ENCODE measurements at regions not wholly inside any gene's neighbourhood (a gene's known extent, or its start where the extent isn't known, plus 50 kb on each side); places are given as distances from the start of the nearest gene placed in this dataset.

- TF ChIP-seq POLR2A (IDR thresholded peaks at IDR 0.05) (no peak), POLR2AphosphoS5 (IDR thresholded peaks at IDR 0.05) (no peak)
- TF ChIP-seq, protein P1, sequence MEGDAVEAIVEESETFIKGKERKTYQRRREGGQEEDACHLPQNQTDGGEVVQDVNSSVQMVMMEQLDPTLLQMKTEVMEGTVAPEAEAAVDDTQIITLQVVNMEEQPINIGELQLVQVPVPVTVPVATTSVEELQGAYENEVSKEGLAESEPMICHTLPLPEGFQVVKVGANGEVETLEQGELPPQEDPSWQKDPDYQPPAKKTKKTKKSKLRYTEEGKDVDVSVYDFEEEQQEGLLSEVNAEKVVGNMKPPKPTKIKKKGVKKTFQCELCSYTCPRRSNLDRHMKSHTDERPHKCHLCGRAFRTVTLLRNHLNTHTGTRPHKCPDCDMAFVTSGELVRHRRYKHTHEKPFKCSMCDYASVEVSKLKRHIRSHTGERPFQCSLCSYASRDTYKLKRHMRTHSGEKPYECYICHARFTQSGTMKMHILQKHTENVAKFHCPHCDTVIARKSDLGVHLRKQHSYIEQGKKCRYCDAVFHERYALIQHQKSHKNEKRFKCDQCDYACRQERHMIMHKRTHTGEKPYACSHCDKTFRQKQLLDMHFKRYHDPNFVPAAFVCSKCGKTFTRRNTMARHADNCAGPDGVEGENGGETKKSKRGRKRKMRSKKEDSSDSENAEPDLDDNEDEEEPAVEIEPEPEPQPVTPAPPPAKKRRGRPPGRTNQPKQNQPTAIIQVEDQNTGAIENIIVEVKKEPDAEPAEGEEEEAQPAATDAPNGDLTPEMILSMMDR (IDR thresholded peaks at IDR 0.05) = no peak
- no peak for DNase-seq (ENCODE audit: low spot score in 2 of 2)
- no peaks in the 10 kb centered on the region for H3K27me3 ChIP-seq
- H3K36me3 ChIP-seq = no peaks in the 10 kb centered on the region
- intact Hi-C loops (cut with DNase I; ENCODE audit: low total_unique reads) = no loop called here
- no peak overlapping the region for H3K27ac ChIP-seq
- H3K9me3 ChIP-seq = peaks cover 0 to 3% of the 10 kb centered on the region in 2 donors
- H3K4me1 ChIP-seq = no peaks in the 10 kb centered on the region
- no peak overlapping the region for H3K4me3 ChIP-seq
Measured at GRCh38 chr13:108483981-108484380, 145.4 kb upstream of the MYO16 start.

DNA sequence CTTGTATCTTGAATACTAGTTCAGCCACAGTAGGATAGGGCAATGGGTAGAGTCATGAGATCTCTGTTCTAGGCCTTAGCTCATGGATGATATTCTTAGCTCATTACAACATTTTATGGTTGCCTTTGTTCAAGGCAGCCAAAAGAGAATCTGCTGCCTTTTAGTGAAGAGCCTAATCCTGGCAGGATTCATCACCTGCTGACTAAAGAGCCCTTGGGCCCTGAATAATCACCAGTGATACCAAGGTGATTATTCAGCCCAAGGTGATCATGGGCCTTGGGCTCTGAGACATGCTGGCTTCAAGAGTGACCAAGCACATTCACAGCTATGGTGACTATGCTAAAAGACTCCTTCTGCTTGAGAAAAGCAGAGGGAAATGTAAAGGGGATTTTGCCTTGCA, 143.3 kb upstream of the MYO16 start:
- DNase-seq (ENCODE audit: low spot score in 2 of 2) = no peak
- H3K4me3 ChIP-seq = no peak overlapping the region
- no peaks in the 10 kb centered on the region for H3K4me1 ChIP-seq
- intact Hi-C loops (cut with DNase I; ENCODE audit: low total_unique reads) = no loop called here
- H3K9me3 ChIP-seq = peaks cover 0 to 3% of the 10 kb centered on the region in 2 donors
- no peak overlapping the region for H3K27ac ChIP-seq
- no peak for TF ChIP-seq POLR2A (IDR thresholded peaks at IDR 0.05)
- H3K27me3 ChIP-seq = no peaks in the 10 kb centered on the region
- no peaks in the 10 kb centered on the region for H3K36me3 ChIP-seq

DNA sequence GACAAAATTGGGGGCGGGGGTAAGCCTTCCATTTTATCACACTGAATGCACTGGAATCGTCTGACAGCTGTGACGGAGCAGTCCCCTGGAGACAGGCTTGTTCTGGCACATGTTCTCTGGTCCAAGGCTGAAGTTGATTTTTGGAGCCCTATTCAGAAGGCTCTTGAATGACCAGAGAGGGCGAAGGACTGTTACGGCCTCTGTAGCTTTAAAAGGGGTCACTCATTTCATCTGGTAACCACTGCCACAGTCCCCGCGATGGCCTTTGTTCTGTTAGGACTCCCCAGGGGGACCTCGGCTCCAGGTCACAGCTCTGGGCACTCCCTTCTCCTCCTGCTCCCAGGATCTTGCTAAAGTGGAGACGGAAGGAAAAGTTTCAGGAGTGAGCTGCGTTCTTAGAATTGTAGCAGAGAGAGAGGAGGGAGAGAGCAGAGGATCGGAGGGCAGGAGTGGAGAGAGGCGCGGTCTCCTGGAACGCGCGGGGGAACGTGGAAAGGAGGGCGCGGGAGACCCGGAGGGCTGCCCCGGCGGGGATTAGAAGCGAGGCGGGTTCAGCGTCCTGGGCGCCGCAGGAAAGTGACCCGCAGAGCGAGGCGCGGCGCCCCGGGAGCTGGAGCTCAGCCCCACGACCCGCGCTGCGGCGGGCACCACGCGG, 134.3 kb upstream of the MYO16 start:
- H3K27me3 ChIP-seq = peaks cover 0 to 39% of the 10 kb centered on the region in 2 donors
- no peaks in the 10 kb centered on the region for H3K9me3 ChIP-seq
- H3K27ac ChIP-seq = no peak overlapping the region
- no peak for TF ChIP-seq POLR2A (IDR thresholded peaks at IDR 0.05)
- TF ChIP-seq, protein P1 (IDR thresholded peaks at IDR 0.05) = no peak
- no peak for TF ChIP-seq POLR2AphosphoS5 (IDR thresholded peaks at IDR 0.05)
- intact Hi-C loops (cut with DNase I; ENCODE audit: low total_unique reads) = no loop called here
- H3K4me1 ChIP-seq = no peaks in the 10 kb centered on the region
- no peak for DNase-seq (ENCODE audit: low spot score in 2 of 2)
- no peaks in the 10 kb centered on the region for H3K36me3 ChIP-seq
- peak overlapping the region; percentile 18 to 46 (median 20) for H3K4me3 ChIP-seq

GRCh38 chr13:108495646-108496361, 133.6 kb upstream of the MYO16 start:
- Histone ChIP-seq H3K9me3 (no peaks in the 10 kb centered on the region), H3K36me3 (no peaks in the 10 kb centered on the region), H3K4me3 (peak overlapping the region; percentile 18 to 46 (median 20)), H3K27ac (no peak overlapping the region), H3K4me1 (no peaks in the 10 kb centered on the region), H3K27me3 (peaks cover 0 to 39% of the 10 kb centered on the region in 2 donors)
- intact Hi-C loops (cut with DNase I; ENCODE audit: low total_unique reads) = no loop called here
- no peak for DNase-seq (ENCODE audit: low spot score in 2 of 2)
- no peak for TF ChIP-seq POLR2AphosphoS5 (IDR thresholded peaks at IDR 0.05)
- TF ChIP-seq POLR2A (IDR thresholded peaks at IDR 0.05) = no peak
- TF ChIP-seq, protein P1 (IDR thresholded peaks at IDR 0.05) = no peak

GRCh38 chr13:108496362-108497210, 132.8 kb upstream of the MYO16 start:
- H3K4me3 ChIP-seq = peak overlapping the region; percentile 18 to 46 (median 20)

More at GRCh38 chr13:108496362-108497210, 132.8 kb upstream of the MYO16 start:
- Histone ChIP-seq H3K4me1 (no peaks in the 10 kb centered on the region), H3K9me3 (no peaks in the 10 kb centered on the region), H3K27me3 (peaks cover 0 to 39% of the 10 kb centered on the region in 2 donors), H3K27ac (no peak overlapping the region), H3K36me3 (no peaks in the 10 kb centered on the region)
- TF ChIP-seq, protein P1 (IDR thresholded peaks at IDR 0.05) = no peak
- TF ChIP-seq POLR2AphosphoS5 (IDR thresholded peaks at IDR 0.05) (no peak), POLR2A (IDR thresholded peaks at IDR 0.05) (no peak)
- intact Hi-C loops (cut with DNase I; ENCODE audit: low total_unique reads) = no loop called here
- no peak for DNase-seq (ENCODE audit: low spot score in 2 of 2)
